ENCODE measurements at regions not wholly inside any gene's neighbourhood (a gene's known extent, or its start where the extent isn't known, plus 50 kb on each side); places are given as distances from the start of the nearest gene placed in this dataset.

- FAIRE-seq = no peak
These were observed 312.8 kb upstream of the C11orf87 start for GRCh38 chr11:109109150-109109549.

GRCh38 chr11:109109571-109110315 is 312.2 kb upstream of the C11orf87 start:
- FAIRE-seq = no peak

- FAIRE-seq = no peak
These were observed 309.7 kb upstream of the C11orf87 start for GRCh38 chr11:109112261-109112660.

- no peak for FAIRE-seq
These were observed 309.1 kb upstream of the C11orf87 start for GRCh38 chr11:109112821-109113280.

GRCh38 chr11:109120341-109120740 is 301.6 kb upstream of the C11orf87 start:
- FAIRE-seq = no peak

- no peak for FAIRE-seq
These were observed 300.6 kb upstream of the C11orf87 start for GRCh38 chr11:109121173-109121932.

GRCh38 chr11:109123816-109124787 is 297.9 kb upstream of the C11orf87 start:
- no peak for FAIRE-seq

- FAIRE-seq = no peak
These were observed 291.1 kb upstream of the C11orf87 start for GRCh38 chr11:109130910-109131309.

GRCh38 chr11:109132539-109132938 is 289.5 kb upstream of the C11orf87 start:
- FAIRE-seq = no peak

GRCh38 chr11:109133159-109133558 is 288.8 kb upstream of the C11orf87 start:
- no peak for FAIRE-seq

GRCh38 chr11:109135627-109136026 is 286.4 kb upstream of the C11orf87 start:
- FAIRE-seq = no peak

- FAIRE-seq = no peak
These were observed 283.8 kb upstream of the C11orf87 start for GRCh38 chr11:109138196-109138595.

GRCh38 chr11:109140426-109140825 is 281.6 kb upstream of the C11orf87 start:
- FAIRE-seq = no peak

- no peak for FAIRE-seq
These were observed 281.0 kb upstream of the C11orf87 start for GRCh38 chr11:109140857-109141515.

- no peak for FAIRE-seq
These were observed 276.7 kb upstream of the C11orf87 start for GRCh38 chr11:109145287-109145686.

- no peak for FAIRE-seq
These were observed 274.3 kb upstream of the C11orf87 start for GRCh38 chr11:109147726-109148125.

GRCh38 chr11:109148669-109149068 is 273.3 kb upstream of the C11orf87 start:
- FAIRE-seq = no peak

- FAIRE-seq = no peak
These were observed 271.4 kb upstream of the C11orf87 start for GRCh38 chr11:109150581-109150980.

GRCh38 chr11:109153836-109154235 is 268.2 kb upstream of the C11orf87 start:
- FAIRE-seq = no peak

- no peak for FAIRE-seq
These were observed 266.7 kb upstream of the C11orf87 start for GRCh38 chr11:109155291-109155690.

GRCh38 chr11:109165035-109165434 is 257.0 kb upstream of the C11orf87 start:
- no peak for FAIRE-seq

- no peak for FAIRE-seq
These were observed 255.5 kb upstream of the C11orf87 start for GRCh38 chr11:109166441-109166840.

All from endometrium (tissue), 2 donors.